GM12864 (cell line): ENCODE measurements at regions not wholly inside any gene's neighbourhood (a gene's known extent, or its start where the extent isn't known, plus 50 kb on each side); places are given as distances from the start of the nearest gene placed in this dataset.

ENCODE experiments used
- DNase-seq: peaks from one replicate; pipeline ENCODE4 v3.0.0-alpha.2; 2011; ENCODE audit warnings: low read depth
- H3K4me3 ChIP-seq: 2 replicates; pipeline ENCODE4 v1.5.1; 2011; ENCODE audit warnings: mild to moderate bottlenecking, low read depth, low read length, control low read depth
- CTCF ChIP-seq: IDR thresholded peaks from 2 replicates; pipeline ENCODE4 v1.5.1; 2011; ENCODE audit warnings: low read depth, mild to moderate bottlenecking, moderate library complexity, low read length, control low read depth, inconsistent platforms; ENCODE audit errors: missing control alignments

DNA sequence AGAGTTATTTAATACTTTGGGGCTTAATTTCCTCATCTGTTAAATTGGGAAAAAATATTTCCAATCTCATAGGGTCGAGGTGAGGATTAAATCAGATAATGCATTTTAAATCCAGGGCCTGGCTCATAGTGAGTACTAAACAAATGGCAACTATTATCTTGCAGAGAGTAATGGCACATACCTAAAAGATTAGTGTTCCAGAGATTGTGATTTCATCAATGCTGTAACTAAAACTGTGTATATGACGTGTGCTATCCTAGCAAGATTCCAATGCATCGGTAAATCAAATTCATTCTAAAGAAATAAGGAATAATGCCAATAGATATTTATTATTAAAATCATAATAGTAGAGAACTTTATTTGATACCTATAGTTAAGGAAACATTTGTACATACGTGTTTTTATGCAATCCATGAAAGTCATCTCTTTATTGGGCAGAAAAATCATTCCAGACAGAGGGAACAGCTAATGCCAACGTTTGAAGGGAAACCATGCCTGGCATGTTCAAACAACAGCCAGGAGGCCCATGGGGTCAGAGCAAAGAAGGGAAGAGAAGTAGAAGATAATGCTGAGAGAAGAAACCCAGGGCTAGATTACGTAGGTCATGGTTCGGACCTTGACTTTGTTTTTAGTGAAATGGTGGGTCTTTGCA is 174.8 kb upstream of the AGR3 start:
- H3K4me3 ChIP-seq, result no peak overlapping the region
- no peak for TF ChIP-seq CTCF
- DNase-seq, result no peak

DNA sequence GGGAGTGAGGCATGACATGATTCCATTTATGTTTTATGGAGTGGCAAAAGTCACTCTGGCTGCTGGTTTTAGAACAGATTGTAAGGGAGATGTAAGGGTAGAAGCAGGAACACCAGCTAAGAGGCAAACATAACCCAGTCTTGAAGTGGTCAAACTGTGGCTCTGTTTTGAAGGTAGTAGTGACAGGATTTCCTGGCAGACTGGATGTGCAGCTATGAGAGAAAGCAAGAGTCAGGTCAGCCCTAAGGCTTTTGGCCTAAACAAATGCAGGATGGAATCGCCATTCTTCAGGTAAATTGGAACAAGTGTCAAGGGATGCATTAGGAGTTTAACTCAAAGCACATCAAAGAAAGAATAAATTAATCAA is 175.3 kb upstream of the AGR3 start:
- TF ChIP-seq CTCF, result no peak
- no peak overlapping the region for H3K4me3 ChIP-seq
- no peak for DNase-seq

GRCh38 chr7:17058568-17058967 is 176.8 kb upstream of the AGR3 start:
- no peak overlapping the region for H3K4me3 ChIP-seq
- no peak for TF ChIP-seq CTCF
- no peak for DNase-seq

GRCh38 chr7:17060051-17060450 is 178.3 kb upstream of the AGR3 start:
- H3K4me3 ChIP-seq, result no peak overlapping the region
- no peak for DNase-seq
- no peak for TF ChIP-seq CTCF

- H3K4me3 ChIP-seq, result no peak overlapping the region
- TF ChIP-seq CTCF, result no peak
- no peak for DNase-seq
Observed at GRCh38 chr7:17061443-17061842, 179.7 kb upstream of the AGR3 start.

DNA sequence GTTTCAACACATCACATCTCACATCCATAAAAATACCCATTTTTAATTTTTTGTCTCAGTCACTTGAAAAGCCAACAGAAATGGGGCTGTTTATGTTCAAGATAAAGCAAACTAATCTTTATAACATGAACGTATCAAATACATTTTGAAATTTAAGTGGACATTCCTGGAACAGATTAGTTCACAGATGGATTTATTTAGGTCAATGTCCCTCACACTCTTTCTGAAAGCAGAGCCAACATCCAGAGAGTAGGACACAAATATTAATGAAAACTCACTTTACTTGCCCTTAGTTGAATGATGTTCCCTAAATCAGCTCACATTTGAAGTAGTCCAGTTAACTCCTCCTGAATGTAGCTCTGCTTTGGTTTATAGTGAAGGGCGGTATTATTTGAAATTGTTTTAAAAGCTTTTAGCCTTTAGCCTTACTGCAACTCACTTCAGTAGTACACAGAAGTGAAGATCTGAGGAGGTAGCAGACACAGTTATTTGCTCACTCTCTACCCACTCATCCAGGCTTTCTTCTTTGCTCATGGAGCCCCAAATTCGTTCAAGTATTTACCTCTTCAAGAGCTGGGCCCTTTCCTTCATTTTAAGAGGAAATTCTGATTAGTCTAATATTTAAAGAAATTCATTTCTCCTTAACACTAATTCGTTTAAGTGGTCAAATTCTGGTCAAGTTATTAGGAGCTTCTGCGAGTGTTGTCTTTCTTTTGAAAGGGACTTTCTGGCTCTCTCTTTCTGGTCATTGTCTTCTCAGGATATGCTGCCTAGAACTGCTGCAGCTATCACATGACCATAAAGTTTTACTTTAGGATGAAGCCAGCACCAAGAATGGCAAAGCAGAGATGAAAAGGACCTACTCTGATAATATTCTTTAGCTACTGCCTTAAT is 180.6 kb upstream of the AGR3 start:
- H3K4me3 ChIP-seq, result no peak overlapping the region
- no peak for TF ChIP-seq CTCF
- no peak for DNase-seq
